ENCODE measurements at regions not wholly inside any gene's neighbourhood (a gene's known extent, or its start where the extent isn't known, plus 50 kb on each side); places are given as distances from the start of the nearest gene placed in this dataset.

- H3K4me2 ChIP-seq (ENCODE audit: low read length): no peak overlapping the region
- H3K36me3 ChIP-seq (ENCODE audit: control insufficient read depth, insufficient read depth, low read length): no peaks in the 10 kb centered on the region
- no peak overlapping the region for H3K4me3 ChIP-seq (ENCODE audit: low read depth, low read length)
- no peaks in the 10 kb centered on the region for H3K4me1 ChIP-seq
- no peaks in the 10 kb centered on the region for H3K9me3 ChIP-seq (ENCODE audit: control insufficient read depth, low read length)
- no peaks in the 10 kb centered on the region for H3K79me2 ChIP-seq
- no peak overlapping the region for H3K27ac ChIP-seq
- no peak overlapping the region for H2AFZ ChIP-seq
- H3K9ac ChIP-seq: no peak overlapping the region
- H3K27me3 ChIP-seq (ENCODE audit: control insufficient read depth, insufficient read depth, low read length): no peaks in the 10 kb centered on the region
- no peak for TF ChIP-seq CTCF (IDR thresholded peaks at IDR 0.05)
Measured at GRCh38 chr9:2291980-2292704, 277.0 kb downstream of the SMARCA2 start.

- H3K27ac ChIP-seq: no peak overlapping the region
- H3K9ac ChIP-seq: no peak overlapping the region
- H3K9me3 ChIP-seq (ENCODE audit: control insufficient read depth, low read length): no peaks in the 10 kb centered on the region
- no peaks in the 10 kb centered on the region for H3K36me3 ChIP-seq (ENCODE audit: control insufficient read depth, insufficient read depth, low read length)
- H3K27me3 ChIP-seq (ENCODE audit: control insufficient read depth, insufficient read depth, low read length): no peaks in the 10 kb centered on the region
- TF ChIP-seq CTCF (IDR thresholded peaks at IDR 0.05): no peak
- H3K4me2 ChIP-seq (ENCODE audit: low read length): no peak overlapping the region
- no peak overlapping the region for H3K4me3 ChIP-seq (ENCODE audit: low read depth, low read length)
- no peak overlapping the region for H2AFZ ChIP-seq
- no peaks in the 10 kb centered on the region for H3K79me2 ChIP-seq
- H3K4me1 ChIP-seq: no peaks in the 10 kb centered on the region
Measured at GRCh38 chr9:2292733-2293132, 277.6 kb downstream of the SMARCA2 start.

- no peak for TF ChIP-seq CTCF (IDR thresholded peaks at IDR 0.05)
- Histone ChIP-seq H3K4me2 (ENCODE audit: low read length) (no peak overlapping the region), H3K27me3 (ENCODE audit: control insufficient read depth, insufficient read depth, low read length) (no peaks in the 10 kb centered on the region), H3K9ac (no peak overlapping the region), H3K9me3 (ENCODE audit: control insufficient read depth, low read length) (no peaks in the 10 kb centered on the region), H2AFZ (no peak overlapping the region), H3K36me3 (ENCODE audit: control insufficient read depth, insufficient read depth, low read length) (no peaks in the 10 kb centered on the region), H3K27ac (no peak overlapping the region), H3K79me2 (no peaks in the 10 kb centered on the region), H3K4me1 (no peaks in the 10 kb centered on the region), H3K4me3 (ENCODE audit: low read depth, low read length) (no peak overlapping the region)
Measured at GRCh38 chr9:2297771-2298170, 282.6 kb downstream of the SMARCA2 start.

- Histone ChIP-seq H3K9me3 (ENCODE audit: control insufficient read depth, low read length) (no peaks in the 10 kb centered on the region), H3K27me3 (ENCODE audit: control insufficient read depth, insufficient read depth, low read length) (no peaks in the 10 kb centered on the region), H3K9ac (no peak overlapping the region), H3K4me1 (no peaks in the 10 kb centered on the region), H3K4me2 (ENCODE audit: low read length) (no peak overlapping the region), H2AFZ (no peak overlapping the region), H3K79me2 (no peaks in the 10 kb centered on the region), H3K36me3 (ENCODE audit: control insufficient read depth, insufficient read depth, low read length) (no peaks in the 10 kb centered on the region), H3K4me3 (ENCODE audit: low read depth, low read length) (no peak overlapping the region), H3K27ac (no peak overlapping the region)
- no peak for TF ChIP-seq CTCF (IDR thresholded peaks at IDR 0.05)
Measured at GRCh38 chr9:2298217-2298616, 283.1 kb downstream of the SMARCA2 start.

Measured in parathyroid adenoma (tissue), 2 donors.